Mesenchymal stem cell (in vitro differentiated cells and primary cell): ENCODE measurements at regions not wholly inside any gene's neighbourhood (a gene's known extent, or its start where the extent isn't known, plus 50 kb on each side); places are given as distances from the start of the nearest gene placed in this dataset.

Experiments
- DNase-seq: peaks from one replicate; pipeline ENCODE4 v3.0.0-alpha.2; 2013
- H2AFZ ChIP-seq: one replicate; pipeline ENCODE4 v1.6.1; 2013; ENCODE audit warnings: low read depth, mild to moderate bottlenecking, control low read depth, inconsistent platforms, low read length, moderate library complexity
- H2AK5ac ChIP-seq: 2 replicates; pipeline ENCODE4 v1.6.1; 2013; ENCODE audit warnings: low read length, moderate library complexity, mild to moderate bottlenecking, inconsistent platforms; ENCODE audit not compliant: severe bottlenecking
- H2BK120ac ChIP-seq: one replicate; pipeline ENCODE4 v1.6.1; 2013; ENCODE audit warnings: low read depth, mild to moderate bottlenecking, inconsistent platforms, low read length, moderate library complexity
- H2BK12ac ChIP-seq, 2 experiments: one replicate each; pipeline ENCODE4 v1.6.1; 2013; ENCODE audit warnings: inconsistent platforms in 2 of 2, low read length in 2 of 2, mild to moderate bottlenecking in 2 of 2, moderate library complexity in 2 of 2, control low read depth in 1 of 2
- H2BK15ac ChIP-seq: one replicate; pipeline ENCODE4 v1.6.1; 2013; ENCODE audit warnings: mild to moderate bottlenecking, low read depth, inconsistent platforms; ENCODE audit not compliant: poor library complexity, severe bottlenecking
- H2BK5ac ChIP-seq: 2 replicates; pipeline ENCODE4 v1.6.1; 2013; ENCODE audit warnings: low read depth, mild to moderate bottlenecking, low read length, control low read depth, inconsistent platforms; ENCODE audit not compliant: poor library complexity, severe bottlenecking
- H3K14ac ChIP-seq, 2 experiments: one replicate each; pipeline ENCODE4 v1.6.1; 2013; ENCODE audit warnings: inconsistent platforms in 2 of 2, low read length in 2 of 2, control low read depth in 1 of 2, mild to moderate bottlenecking in 1 of 2, moderate library complexity in 1 of 2
- H3K18ac ChIP-seq, 2 experiments: one replicate each; pipeline ENCODE4 v1.6.1; 2013; ENCODE audit warnings: inconsistent platforms in 2 of 2, low read length in 2 of 2, control low read depth in 1 of 2, low read depth in 1 of 2, mild to moderate bottlenecking in 1 of 2
- H3K23ac ChIP-seq, 2 experiments: one replicate each; pipeline ENCODE4 v1.6.1; 2013; ENCODE audit warnings: inconsistent platforms in 2 of 2, low read length in 2 of 2, mild to moderate bottlenecking in 2 of 2, moderate library complexity in 2 of 2, control low read depth in 1 of 2
- H3K27ac ChIP-seq: 2 replicates; pipeline ENCODE4 v1.5.1; 2013; ENCODE audit warnings: mild to moderate bottlenecking, moderate library complexity, low read length, control low read depth, inconsistent platforms; ENCODE audit not compliant: poor library complexity, severe bottlenecking
- H3K27me3 ChIP-seq, 2 experiments: 2 replicates each; pipeline versions ENCODE4 v1.6.1 to v1.7.0; 2013; ENCODE audit warnings: low read length in 2 of 2, mild to moderate bottlenecking in 2 of 2, moderate library complexity in 2 of 2, control low read depth in 1 of 2, inconsistent platforms in 1 of 2; ENCODE audit not compliant: control insufficient read depth in 1 of 2, insufficient read depth in 1 of 2
- H3K36me3 ChIP-seq, 2 experiments: 2 replicates each; pipeline versions ENCODE4 v1.6.1 to v1.7.0; 2013; ENCODE audit warnings: low read length in 2 of 2, control low read depth in 1 of 2, inconsistent platforms in 1 of 2, low read depth in 1 of 2, mild to moderate bottlenecking in 1 of 2; ENCODE audit not compliant: insufficient read depth in 2 of 2, control insufficient read depth in 1 of 2
- H3K4ac ChIP-seq, 2 experiments: one replicate each; pipeline ENCODE4 v1.6.1; 2013; ENCODE audit warnings: inconsistent platforms in 2 of 2, low read length in 2 of 2, mild to moderate bottlenecking in 2 of 2, moderate library complexity in 2 of 2, control low read depth in 1 of 2, low read depth in 1 of 2
- H3K4me1 ChIP-seq: 2 replicates; pipeline ENCODE4 v1.6.1; 2013; ENCODE audit warnings: low read depth, low read length, control low read depth; ENCODE audit not compliant: control insufficient read depth, insufficient read depth
- H3K4me2 ChIP-seq: 2 replicates; pipeline ENCODE4 v1.6.1; 2013; ENCODE audit warnings: low read length, mild to moderate bottlenecking, inconsistent platforms; ENCODE audit not compliant: poor library complexity, severe bottlenecking
- H3K4me3 ChIP-seq, 2 experiments: 2 replicates each; pipeline versions ENCODE4 v1.5.1 to v1.7.0; 2013; ENCODE audit warnings: low read length in 2 of 2, mild to moderate bottlenecking in 2 of 2, control low read depth in 1 of 2, low read depth in 1 of 2; ENCODE audit not compliant: insufficient read depth in 1 of 2
- H3K79me1 ChIP-seq: replicated peaks from 2 replicates; pipeline ENCODE4 v1.6.1; 2013; ENCODE audit warnings: mild to moderate bottlenecking, control low read depth, low read length, inconsistent platforms; ENCODE audit not compliant: poor library complexity, severe bottlenecking
- H3K9ac ChIP-seq: 2 replicates; pipeline ENCODE4 v1.7.0; 2013; ENCODE audit warnings: mild to moderate bottlenecking, low read length, moderate library complexity
- H3K9me3 ChIP-seq: 2 replicates; pipeline ENCODE4 v1.7.0; 2013; ENCODE audit warnings: mild to moderate bottlenecking, low read length; ENCODE audit not compliant: control insufficient read depth
- H4K8ac ChIP-seq: one replicate; pipeline ENCODE4 v1.6.1; 2013; ENCODE audit warnings: inconsistent platforms, mild to moderate bottlenecking, low read length, moderate library complexity
- H4K91ac ChIP-seq: one replicate; pipeline ENCODE4 v1.6.1; 2013; ENCODE audit warnings: mild to moderate bottlenecking, low read length, inconsistent platforms
- WGBS: methylation state at CpG from one replicate; pipeline ENCODE4 v1.1.7; 2013; ENCODE audit warnings: mixed read lengths; 5-methylcytosine and 5-hydroxymethylcytosine counted together

GRCh38 chrX:42378857-42379256 lies 399.1 kb downstream of the PPP1R2C start:
- H3K27me3 ChIP-seq: peaks cover 0 to 34% of the 10 kb centered on the region in 2 experiments
- H3K9ac ChIP-seq: no peak overlapping the region
- no peak overlapping the region for H3K4ac ChIP-seq
- H2AK5ac ChIP-seq: no peak overlapping the region
- no peak overlapping the region for H3K27ac ChIP-seq
- WGBS: 80% methylated on average over 1 of the region's 1 CpG
- no peak overlapping the region for H2BK120ac ChIP-seq
- no peak overlapping the region for H3K4me2 ChIP-seq
- no peaks in the 10 kb centered on the region for H3K79me1 ChIP-seq
- H3K9me3 ChIP-seq: no peaks in the 10 kb centered on the region
- no peaks in the 10 kb centered on the region for H3K4me1 ChIP-seq
- H3K23ac ChIP-seq: no peak overlapping the region
- H2BK15ac ChIP-seq: no peak overlapping the region
- no peak overlapping the region for H3K14ac ChIP-seq
- no peak overlapping the region for H2BK12ac ChIP-seq
- no peak overlapping the region for H3K18ac ChIP-seq
- H2AFZ ChIP-seq: no peak overlapping the region
- no peaks in the 10 kb centered on the region for H3K36me3 ChIP-seq
- no peak for DNase-seq
- no peak overlapping the region for H3K4me3 ChIP-seq
- no peak overlapping the region for H2BK5ac ChIP-seq
- no peak overlapping the region for H4K8ac ChIP-seq
- H4K91ac ChIP-seq: no peak overlapping the region

DNA sequence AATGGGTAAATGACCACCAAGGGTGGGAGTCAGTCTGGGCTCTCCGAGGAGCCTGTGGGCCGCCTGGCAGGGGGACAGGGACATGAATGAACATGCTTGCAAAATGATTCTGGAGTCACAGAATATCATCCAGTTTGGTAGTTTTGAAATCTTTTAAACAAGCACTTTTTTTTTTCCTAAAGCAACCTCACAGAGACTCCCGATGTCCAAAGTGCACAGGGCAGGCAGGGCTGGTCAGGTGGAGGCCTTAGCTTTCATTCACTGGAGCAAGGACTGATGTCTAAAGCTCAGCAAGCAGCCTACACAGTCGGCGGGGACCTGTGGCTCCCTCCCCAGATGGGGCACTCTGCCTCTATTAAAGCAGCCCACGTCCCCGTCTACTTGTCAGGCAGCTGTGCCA lies 402.9 kb downstream of the PPP1R2C start:
- H3K9me3 ChIP-seq: no peaks in the 10 kb centered on the region
- no peak overlapping the region for H2BK120ac ChIP-seq
- no peaks in the 10 kb centered on the region for H3K79me1 ChIP-seq
- 90% methylated on average over 5 of the region's 7 CpGs for WGBS
- no peak overlapping the region for H2BK5ac ChIP-seq
- no peak overlapping the region for H3K14ac ChIP-seq
- no peak overlapping the region for H3K4me2 ChIP-seq
- no peak overlapping the region for H3K4me3 ChIP-seq
- H2BK12ac ChIP-seq: no peak overlapping the region
- no peak overlapping the region for H3K27ac ChIP-seq
- H4K8ac ChIP-seq: no peak overlapping the region
- H3K27me3 ChIP-seq: peaks cover 0 to 21% of the 10 kb centered on the region in 2 experiments
- H2AFZ ChIP-seq: no peak overlapping the region
- H3K4ac ChIP-seq: no peak overlapping the region
- DNase-seq: no peak
- no peak overlapping the region for H3K23ac ChIP-seq
- no peak overlapping the region for H2BK15ac ChIP-seq
- H3K36me3 ChIP-seq: no peaks in the 10 kb centered on the region
- no peak overlapping the region for H3K9ac ChIP-seq
- H4K91ac ChIP-seq: no peak overlapping the region
- H3K18ac ChIP-seq: no peak overlapping the region
- H2AK5ac ChIP-seq: no peak overlapping the region
- H3K4me1 ChIP-seq: no peaks in the 10 kb centered on the region

GRCh38 chrX:42366181-42366580 lies 411.8 kb downstream of the PPP1R2C start:
- Histone ChIP-seq H3K27ac (no peak overlapping the region), H2BK120ac (no peak overlapping the region), H2AK5ac (no peak overlapping the region), H3K36me3 (no peaks in the 10 kb centered on the region), H2BK15ac (no peak overlapping the region), H3K9ac (no peak overlapping the region), H2AFZ (no peak overlapping the region), H3K4me1 (no peaks in the 10 kb centered on the region), H4K8ac (no peak overlapping the region), H3K14ac (no peak overlapping the region), H3K4me2 (no peak overlapping the region), H4K91ac (no peak overlapping the region), H3K18ac (no peak overlapping the region), H3K4ac (no peak overlapping the region), H3K4me3 (no peak overlapping the region), H3K27me3 (peaks cover 0 to 16% of the 10 kb centered on the region in 2 experiments), H2BK5ac (no peak overlapping the region), H3K23ac (no peak overlapping the region), H3K79me1 (no peaks in the 10 kb centered on the region), H2BK12ac (no peak overlapping the region), H3K9me3 (no peaks in the 10 kb centered on the region)
- no CpG with 5 or more reads among the region's 2 CpGs for WGBS
- peak; percentile 2 for DNase-seq

DNA sequence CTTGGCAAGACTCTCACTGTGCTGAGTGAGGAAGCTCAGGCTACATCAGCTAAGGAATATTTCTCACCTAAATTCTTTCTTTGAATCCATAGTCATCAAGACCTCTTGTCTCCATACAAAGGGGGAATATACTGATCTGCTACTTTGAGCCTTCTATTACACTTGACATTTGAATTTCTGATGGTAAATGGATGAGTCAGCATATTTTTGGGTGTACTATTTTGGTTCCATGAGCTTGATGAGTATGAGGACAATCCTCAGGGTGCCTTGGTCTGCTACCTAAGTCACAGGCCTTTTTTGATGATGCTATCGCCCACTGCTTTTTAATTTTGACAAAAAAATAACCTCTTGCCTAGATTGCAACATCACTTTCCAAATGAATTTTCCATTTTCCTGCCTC lies 415.7 kb downstream of the PPP1R2C start:
- H2AK5ac ChIP-seq: no peak overlapping the region
- H3K27me3 ChIP-seq: no peaks in the 10 kb centered on the region
- H3K4ac ChIP-seq: no peak overlapping the region
- H3K9me3 ChIP-seq: no peaks in the 10 kb centered on the region
- no peak overlapping the region for H3K23ac ChIP-seq
- no peak overlapping the region for H3K4me3 ChIP-seq
- no peak overlapping the region for H4K91ac ChIP-seq
- no peak for DNase-seq
- H3K36me3 ChIP-seq: no peaks in the 10 kb centered on the region
- no peak overlapping the region for H4K8ac ChIP-seq
- no peaks in the 10 kb centered on the region for H3K4me1 ChIP-seq
- H3K9ac ChIP-seq: no peak overlapping the region
- no peak overlapping the region for H3K18ac ChIP-seq
- H2BK5ac ChIP-seq: no peak overlapping the region
- no peaks in the 10 kb centered on the region for H3K79me1 ChIP-seq
- no peak overlapping the region for H3K4me2 ChIP-seq
- 89% methylated on average over 1 of the region's 1 CpG for WGBS
- no peak overlapping the region for H2AFZ ChIP-seq
- no peak overlapping the region for H2BK15ac ChIP-seq
- no peak overlapping the region for H2BK12ac ChIP-seq
- no peak overlapping the region for H3K14ac ChIP-seq
- no peak overlapping the region for H2BK120ac ChIP-seq
- H3K27ac ChIP-seq: no peak overlapping the region
